Astrocyte of the hippocampus (primary cell): ENCODE measurements at regions not wholly inside any gene's neighbourhood (a gene's known extent, or its start where the extent isn't known, plus 50 kb on each side); places are given as distances from the start of the nearest gene placed in this dataset.

Experiments used
- DNase-seq: peaks from one replicate; pipeline ENCODE4 v3.0.0; 2011; ENCODE audit warnings: low read depth, low spot score

DNA sequence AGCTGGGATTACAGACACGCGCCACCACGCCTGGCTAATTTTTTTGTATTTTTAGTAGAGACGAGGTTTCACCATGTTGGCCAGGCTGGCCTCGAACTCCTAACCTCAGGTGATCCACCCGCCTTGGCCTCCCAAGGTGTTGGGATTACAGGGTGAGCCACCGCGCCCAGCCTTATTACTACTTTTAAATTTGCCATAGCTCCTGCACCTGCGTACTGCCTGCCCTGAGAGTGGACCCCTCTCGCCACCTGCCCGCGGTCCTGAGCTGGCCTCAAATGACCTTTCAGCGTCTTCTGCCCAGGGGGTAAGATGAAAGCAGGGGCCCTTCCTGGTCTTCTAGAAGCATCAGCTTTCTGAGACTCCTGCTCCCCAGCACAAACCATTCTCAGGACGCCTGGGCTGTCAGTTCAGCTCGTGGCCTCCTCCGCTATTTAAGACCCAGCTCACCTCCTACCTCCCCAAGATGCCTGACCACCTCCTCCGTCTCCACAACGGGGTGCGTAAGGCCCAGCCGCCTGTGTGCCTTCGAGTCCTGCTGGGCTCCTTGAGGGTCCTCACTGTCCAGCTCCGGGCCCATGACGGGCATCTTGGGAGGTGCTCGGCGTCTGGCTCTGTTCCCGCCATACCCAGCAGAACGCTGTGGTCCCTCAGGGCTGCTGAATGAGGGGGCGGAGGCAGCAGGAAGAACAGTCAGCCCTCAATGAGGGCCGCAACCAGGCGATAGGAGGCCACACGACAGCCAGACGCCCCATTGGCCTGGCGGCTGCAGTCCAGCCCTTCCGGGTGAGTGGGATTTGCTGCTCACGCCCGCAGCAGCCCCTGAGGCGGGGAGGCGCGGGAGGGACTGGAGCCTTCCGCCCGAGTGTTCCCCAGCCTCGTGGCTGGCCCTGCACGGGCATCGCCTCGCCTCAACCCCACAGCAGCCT, 266.6 kb downstream of the TFCP2L1 start:
- DNase-seq: peak; percentile 66

GRCh38 chr2:121019071-121019470, 265.9 kb downstream of the TFCP2L1 start:
- DNase-seq: no peak

DNA sequence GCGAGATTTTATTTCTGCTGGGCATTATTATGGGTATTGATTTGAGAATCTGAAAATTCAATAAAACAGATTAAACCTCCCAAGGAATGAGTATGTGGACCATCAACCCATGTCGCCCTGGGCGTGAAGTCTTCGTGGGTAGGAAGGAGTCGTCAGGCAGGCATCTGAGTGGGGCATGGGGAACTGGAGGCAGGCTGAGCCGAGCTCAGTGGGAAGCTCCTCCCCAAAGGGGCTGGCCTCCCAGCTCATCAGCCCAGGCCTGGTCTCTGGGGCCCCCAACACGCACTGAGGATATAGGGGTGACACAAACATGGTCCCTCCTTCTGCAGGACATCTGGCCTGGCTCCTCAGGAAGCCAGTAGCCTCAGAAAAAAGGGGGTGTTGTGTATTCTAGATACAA, 265.2 kb downstream of the TFCP2L1 start:
- DNase-seq: no peak

DNA sequence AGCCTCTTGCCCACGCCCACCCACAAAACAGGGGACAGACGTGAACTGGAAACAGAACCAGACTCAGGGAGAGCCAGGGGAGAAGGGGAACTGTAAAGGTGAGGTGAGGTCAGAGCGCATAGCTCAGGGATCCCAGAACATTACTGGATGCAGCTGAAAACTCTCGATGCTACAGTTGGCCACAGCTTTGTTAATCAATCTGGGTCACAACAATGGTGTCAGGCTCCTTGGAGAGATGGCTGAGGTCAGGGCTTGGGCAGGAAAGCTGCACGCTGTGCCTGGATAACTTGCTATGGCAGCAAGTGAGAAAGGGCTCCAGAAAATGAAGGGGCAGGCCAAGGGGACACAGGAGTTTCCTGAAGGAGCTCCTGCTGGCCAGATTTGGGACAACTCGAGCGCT, 263.3 kb downstream of the TFCP2L1 start:
- DNase-seq: no peak

DNA sequence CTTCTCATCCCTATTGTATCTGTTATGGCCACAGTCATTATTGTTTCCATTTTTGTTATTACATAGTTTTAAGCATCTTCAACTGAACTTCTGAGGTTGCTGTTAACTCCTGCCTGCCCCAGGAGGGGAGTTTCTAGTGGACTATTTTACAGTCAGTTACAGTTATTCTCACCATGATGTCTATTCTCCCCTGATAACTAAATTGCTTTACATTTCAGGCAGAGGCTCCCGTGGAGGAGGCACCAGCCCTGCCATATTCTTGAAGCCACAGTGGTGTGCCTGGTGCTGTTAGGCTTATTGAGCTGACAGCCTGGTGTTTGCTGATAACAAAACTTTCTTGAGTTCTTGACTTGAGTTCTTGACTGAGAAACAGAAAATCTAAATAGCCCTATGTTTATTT, 256.4 kb downstream of the TFCP2L1 start:
- DNase-seq: no peak

- DNase-seq: no peak
These were observed 254.5 kb downstream of the TFCP2L1 start for GRCh38 chr2:121030523-121030922.

DNA sequence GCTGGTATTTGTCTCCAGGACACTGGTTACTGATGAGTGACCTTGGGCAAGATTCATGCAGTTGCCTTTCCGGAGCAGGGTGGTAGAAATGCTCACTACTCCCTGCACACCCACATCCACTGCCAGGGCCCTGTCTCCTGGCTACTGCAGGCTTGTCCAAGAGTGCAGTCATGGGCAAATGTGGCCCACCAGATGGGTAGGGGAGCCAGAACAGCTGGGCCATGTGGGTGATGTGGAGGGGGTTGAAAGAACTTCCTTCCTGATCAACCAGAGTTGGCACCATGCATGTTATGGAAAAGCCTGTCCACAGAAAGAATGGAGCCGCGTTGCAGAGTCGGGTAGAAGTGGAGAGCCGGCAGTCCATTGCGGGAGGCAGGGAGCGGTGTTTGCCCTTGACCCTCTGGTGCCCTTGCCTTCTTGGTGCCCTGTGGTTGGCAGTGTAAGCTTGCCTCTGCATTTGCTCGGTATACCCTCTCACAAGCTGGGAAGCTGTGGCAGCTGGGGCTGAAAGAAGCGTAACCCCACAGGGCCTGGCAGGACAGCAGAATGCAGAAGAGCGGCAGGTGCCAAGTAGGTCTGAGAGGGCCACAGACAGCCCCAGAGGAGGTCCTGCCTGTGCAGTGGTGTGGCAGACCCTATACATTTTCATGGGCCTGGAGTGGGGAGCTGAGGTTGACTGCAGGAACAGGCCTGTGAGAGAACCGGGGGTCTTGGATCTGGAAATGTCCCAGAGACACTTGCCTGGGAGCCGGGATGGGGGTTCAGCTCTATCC, 253.2 kb downstream of the TFCP2L1 start:
- DNase-seq: no peak

DNA sequence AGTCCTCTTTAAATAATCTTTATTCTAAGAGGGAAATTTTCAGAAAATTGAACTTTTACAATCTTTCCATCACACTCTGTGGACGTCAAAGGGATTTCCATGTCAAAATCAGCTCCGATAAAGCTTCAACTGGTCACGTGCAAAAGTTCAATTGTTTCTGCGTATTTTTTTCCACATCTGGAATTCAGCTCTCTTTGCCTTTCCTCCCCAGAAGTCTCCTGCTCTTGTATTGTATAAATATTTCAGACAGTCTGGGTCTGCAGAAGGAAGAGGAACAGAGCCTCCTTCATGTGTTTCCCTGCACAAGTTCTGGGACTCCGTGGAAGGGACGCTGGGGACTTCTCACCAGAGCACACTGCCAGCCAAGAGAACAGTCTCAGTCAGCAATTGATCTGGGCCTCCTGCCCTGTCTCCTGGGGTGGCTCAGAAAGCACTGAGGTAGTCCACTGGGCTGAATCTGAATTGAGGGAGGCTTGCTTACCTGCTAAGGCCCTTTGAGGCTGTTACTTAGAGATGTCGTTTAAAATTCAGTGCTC, 251.5 kb downstream of the TFCP2L1 start:
- DNase-seq: no peak

GRCh38 chr2:121034551-121034950, 250.5 kb downstream of the TFCP2L1 start:
- no peak for DNase-seq

GRCh38 chr2:121036226-121036692, 248.7 kb downstream of the TFCP2L1 start:
- no peak for DNase-seq

GRCh38 chr2:121037480-121037879, 247.5 kb downstream of the TFCP2L1 start:
- no peak for DNase-seq

DNA sequence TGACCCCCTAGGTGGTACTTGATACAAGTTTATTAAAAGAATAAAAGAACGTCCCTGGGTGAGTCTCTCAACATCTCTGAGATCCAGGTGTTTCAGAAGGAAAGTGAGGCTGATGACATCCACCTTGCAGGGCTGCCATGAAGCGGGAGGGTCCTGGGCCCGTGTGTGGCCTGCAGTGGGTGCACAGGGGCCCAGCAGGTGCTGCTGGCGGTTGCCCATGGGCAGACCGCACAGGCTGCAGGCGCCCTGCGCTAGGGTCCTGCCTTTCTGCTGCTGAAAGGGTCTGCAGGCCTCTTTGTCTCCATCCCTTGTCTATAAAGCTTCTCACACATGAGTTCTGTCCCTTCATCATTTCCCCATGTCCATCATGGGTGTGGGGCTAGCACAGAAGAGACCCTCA, 247.0 kb downstream of the TFCP2L1 start:
- no peak for DNase-seq

- DNase-seq: no peak
These were observed 246.6 kb downstream of the TFCP2L1 start for GRCh38 chr2:121038431-121038830.

DNA sequence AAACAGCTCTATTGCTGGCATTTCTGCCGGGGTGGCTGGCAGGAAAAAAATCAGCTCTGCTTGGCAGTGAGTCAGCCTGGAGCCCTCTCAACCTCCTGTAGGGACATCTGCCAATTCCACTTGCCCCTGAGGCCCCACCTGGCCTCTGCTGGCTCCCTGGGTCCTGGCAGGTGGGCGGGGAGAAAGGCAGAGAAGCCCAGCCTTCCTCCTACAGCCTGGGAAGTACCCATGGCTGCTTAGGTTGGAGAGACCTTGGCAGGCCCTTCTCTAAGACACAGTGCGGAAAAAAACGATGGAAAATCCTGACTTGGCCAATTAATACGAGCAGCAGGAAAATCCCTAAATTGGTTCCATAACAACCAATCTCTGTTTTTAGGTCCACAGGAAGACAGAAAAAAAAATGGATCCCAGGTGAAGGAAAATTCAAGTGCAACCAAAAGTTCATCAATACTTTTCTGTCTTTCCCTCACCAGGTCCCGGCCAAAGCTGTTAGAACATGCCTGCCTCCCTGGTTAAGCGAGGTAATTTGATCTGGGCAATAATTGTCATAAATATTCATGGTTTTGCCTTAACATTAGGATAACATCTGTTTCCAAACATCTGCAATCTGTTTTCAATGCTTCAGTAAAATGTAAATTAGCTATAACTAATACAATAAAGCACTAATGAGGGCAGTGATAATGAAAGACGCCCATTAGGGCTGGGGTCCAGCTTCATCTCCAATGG, 245.9 kb downstream of the TFCP2L1 start:
- DNase-seq: peak; percentile 55

DNA sequence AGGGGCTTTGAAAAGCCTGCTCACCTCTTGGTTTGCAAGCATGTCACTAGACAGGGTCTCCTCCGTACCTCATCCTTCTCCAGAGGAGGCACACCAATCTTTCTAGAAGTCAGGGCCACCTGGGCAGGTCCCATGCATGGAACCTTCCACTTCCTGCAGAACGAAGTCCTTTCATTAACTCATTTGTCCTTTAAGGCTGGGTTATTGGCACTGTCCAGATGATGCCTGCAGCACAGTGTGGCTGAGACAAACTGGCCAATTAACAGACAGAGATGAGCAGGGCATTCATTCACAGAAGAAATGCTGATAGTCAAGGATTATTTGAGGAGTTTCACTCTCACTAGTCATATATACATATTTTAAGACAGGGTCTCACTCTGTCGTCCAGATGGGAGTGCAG, 245.3 kb downstream of the TFCP2L1 start:
- no peak for DNase-seq

- DNase-seq: no peak
These were observed 243.5 kb downstream of the TFCP2L1 start for GRCh38 chr2:121041516-121041915.

DNA sequence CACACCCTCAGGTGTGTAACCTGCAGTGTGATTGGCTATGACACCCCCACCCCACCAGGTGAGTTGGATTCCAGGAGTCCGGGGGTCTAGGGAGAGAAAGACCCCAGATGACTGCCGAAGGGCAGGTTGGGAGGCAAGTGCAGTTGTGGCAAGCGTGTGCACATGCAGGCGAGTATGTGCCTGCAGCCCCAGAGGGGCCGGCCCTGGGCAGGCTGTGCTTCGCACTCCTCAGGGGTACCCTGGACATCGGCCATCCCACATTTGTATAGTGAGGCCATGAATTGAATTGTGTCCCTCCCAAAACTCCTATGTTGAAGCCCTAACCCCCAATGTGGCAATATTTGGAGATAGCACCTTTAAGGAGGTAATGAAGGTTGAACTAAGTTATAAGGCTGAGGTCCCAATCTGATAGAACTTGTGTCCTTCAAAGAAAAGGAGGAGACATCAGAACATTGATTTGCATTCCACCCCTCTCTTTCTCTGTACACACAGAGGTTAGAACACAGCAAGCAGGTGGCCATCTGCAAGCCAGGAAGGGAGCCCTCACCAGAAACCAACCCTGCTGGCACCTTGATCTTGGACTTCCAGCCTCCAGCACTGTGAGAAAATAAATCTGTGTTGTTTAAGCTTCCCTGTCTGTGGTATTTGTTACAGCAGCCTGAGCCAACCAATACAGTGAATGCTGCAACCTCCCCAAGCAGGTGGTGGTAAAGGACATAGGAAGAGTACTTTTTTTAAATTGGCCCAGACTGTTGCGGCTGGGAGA, 241.8 kb downstream of the TFCP2L1 start:
- no peak for DNase-seq

DNA sequence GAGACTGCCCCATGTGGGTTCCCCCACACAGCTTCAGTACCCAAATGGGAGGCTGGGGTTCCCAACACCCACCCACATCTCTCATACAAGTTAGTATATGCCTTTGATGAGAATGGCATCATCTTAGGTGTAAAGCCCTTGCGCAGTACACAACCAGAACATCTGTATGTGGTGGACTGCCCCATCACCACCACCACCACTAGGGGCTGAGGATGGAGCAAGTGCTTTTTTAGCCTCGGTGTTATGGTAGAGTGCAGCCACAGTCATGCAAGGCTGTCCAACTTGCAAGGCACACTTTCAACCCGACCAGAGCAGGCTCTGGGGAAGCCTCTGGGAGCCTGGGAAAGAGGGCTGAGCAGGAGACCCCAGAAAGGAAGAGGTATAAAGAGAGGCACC, 241.2 kb downstream of the TFCP2L1 start:
- DNase-seq: no peak

DNA sequence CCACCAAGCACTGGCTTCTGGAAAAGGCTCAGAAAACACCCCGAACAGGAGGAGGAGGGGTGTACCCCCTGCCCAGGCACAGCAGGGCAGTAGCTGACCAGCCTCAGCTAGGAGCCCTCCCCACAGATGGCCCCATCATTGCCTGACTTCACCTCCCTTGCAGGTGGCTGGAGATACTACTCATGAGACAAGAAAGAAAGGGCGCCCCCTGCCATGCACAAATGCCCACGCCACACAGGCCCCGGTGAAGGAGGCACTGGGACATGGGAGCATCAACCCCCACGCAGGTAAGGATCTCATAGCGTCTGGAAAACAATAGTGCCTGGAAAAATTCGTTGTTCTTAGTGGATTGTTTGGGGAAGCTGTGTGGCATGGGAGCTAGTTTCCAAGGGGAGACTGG, 240.6 kb downstream of the TFCP2L1 start:
- DNase-seq: no peak

GRCh38 chr2:121045245-121045644, 239.8 kb downstream of the TFCP2L1 start:
- no peak for DNase-seq

DNA sequence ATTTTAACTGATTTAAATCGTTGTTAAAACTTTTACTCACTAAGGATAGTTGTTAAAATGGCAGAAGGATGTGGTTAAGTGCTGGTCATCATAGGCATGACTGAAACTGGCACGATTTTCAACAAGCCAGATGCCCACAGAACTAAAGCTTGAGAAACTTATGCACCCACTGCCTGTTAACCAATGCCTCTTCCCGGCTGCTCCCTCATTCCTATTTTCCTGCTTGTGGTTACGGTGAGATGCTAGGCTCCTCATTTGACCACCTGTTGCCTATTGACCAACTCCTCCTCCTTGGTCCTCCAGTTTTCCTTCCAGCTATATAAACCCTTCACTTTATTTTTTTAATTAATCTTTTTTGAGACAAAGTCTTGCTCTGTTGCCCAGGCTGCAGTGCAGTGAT, 238.7 kb downstream of the TFCP2L1 start:
- DNase-seq: no peak
